Mesendoderm (in vitro differentiated cells): ENCODE measurements at regions not wholly inside any gene's neighbourhood (a gene's known extent, or its start where the extent isn't known, plus 50 kb on each side); places are given as distances from the start of the nearest gene placed in this dataset.

Source experiments
- DNase-seq: peaks from one replicate; pipeline ENCODE4 v3.0.0; 2013
- H2AK5ac ChIP-seq: 2 replicates; pipeline ENCODE4 v1.6.1; 2013; ENCODE audit warnings: low read length, inconsistent platforms
- H2BK120ac ChIP-seq: 2 replicates; pipeline ENCODE4 v1.6.1; 2013; ENCODE audit warnings: low read depth, mild to moderate bottlenecking, low read length, moderate library complexity, mixed read lengths
- H2BK15ac ChIP-seq: replicated peaks from 2 replicates; pipeline ENCODE4 v1.6.1; 2013; ENCODE audit warnings: low read depth, mild to moderate bottlenecking, moderate library complexity
- H2BK5ac ChIP-seq: 2 replicates; pipeline ENCODE4 v1.6.1; 2013; ENCODE audit warnings: low read length, inconsistent platforms
- H3K18ac ChIP-seq: 2 replicates; pipeline ENCODE4 v1.6.1; 2013; ENCODE audit warnings: mild to moderate bottlenecking, low read length, mixed read lengths
- H3K23ac ChIP-seq: one replicate; pipeline ENCODE4 v1.6.1; 2013; ENCODE audit warnings: low read length
- H3K27ac ChIP-seq: 2 replicates; pipeline ENCODE4 v1.5.1; 2013; ENCODE audit warnings: low read depth, mild to moderate bottlenecking, inconsistent platforms, low read length, moderate library complexity
- H3K27me3 ChIP-seq: 2 replicates; pipeline ENCODE4 v1.6.1; 2013; ENCODE audit warnings: low read length, control low read depth, mild to moderate bottlenecking, inconsistent platforms; ENCODE audit not compliant: insufficient read depth, poor library complexity
- H3K36me3 ChIP-seq: 2 replicates; pipeline ENCODE4 v1.6.1; 2013; ENCODE audit warnings: low read length, inconsistent platforms; ENCODE audit not compliant: control insufficient read depth, insufficient read depth
- H3K4ac ChIP-seq: one replicate; pipeline ENCODE4 v1.6.1; 2013; ENCODE audit warnings: low read depth, mild to moderate bottlenecking, low read length, moderate library complexity
- H3K4me1 ChIP-seq: 2 replicates; pipeline ENCODE4 v1.6.1; 2013; ENCODE audit warnings: low read depth, low read length, inconsistent platforms; ENCODE audit not compliant: control insufficient read depth
- H3K4me2 ChIP-seq: 2 replicates; pipeline ENCODE4 v1.6.1; 2013; ENCODE audit warnings: low read length
- H3K4me3 ChIP-seq: 2 replicates; pipeline ENCODE4 v1.5.1; 2013; ENCODE audit warnings: mild to moderate bottlenecking, low read length
- H3K56ac ChIP-seq: one replicate; pipeline ENCODE4 v1.6.1; 2013; ENCODE audit warnings: low read length
- H3K79me1 ChIP-seq: 2 replicates; pipeline ENCODE4 v1.6.1; 2013; ENCODE audit warnings: low read length, inconsistent platforms
- H3K79me2 ChIP-seq: 2 replicates; pipeline ENCODE4 v1.6.1; 2013; ENCODE audit warnings: mild to moderate bottlenecking, low read length; ENCODE audit not compliant: control insufficient read depth, insufficient read depth
- H3K9ac ChIP-seq: 2 replicates; pipeline ENCODE4 v1.6.1; 2013; ENCODE audit warnings: low read length, inconsistent platforms
- H4K5ac ChIP-seq: one replicate; pipeline ENCODE4 v1.6.1; 2013; ENCODE audit warnings: low read length
- H4K8ac ChIP-seq: one replicate; pipeline ENCODE4 v1.6.1; 2013; ENCODE audit warnings: low read depth, mild to moderate bottlenecking, control low read depth, low read length, moderate library complexity
- WGBS: extraction: QIAGEN DNeasy Blood & Tissue Kit; methylation state at CpG from one replicate; pipeline ENCODE4 v1.1.7; 2013; ENCODE audit warnings: low lambda C conversion rate, missing lambda C conversion rate; ENCODE audit not compliant: insufficient coverage; ENCODE audit errors: extremely low coverage; 5-methylcytosine and 5-hydroxymethylcytosine counted together

DNA sequence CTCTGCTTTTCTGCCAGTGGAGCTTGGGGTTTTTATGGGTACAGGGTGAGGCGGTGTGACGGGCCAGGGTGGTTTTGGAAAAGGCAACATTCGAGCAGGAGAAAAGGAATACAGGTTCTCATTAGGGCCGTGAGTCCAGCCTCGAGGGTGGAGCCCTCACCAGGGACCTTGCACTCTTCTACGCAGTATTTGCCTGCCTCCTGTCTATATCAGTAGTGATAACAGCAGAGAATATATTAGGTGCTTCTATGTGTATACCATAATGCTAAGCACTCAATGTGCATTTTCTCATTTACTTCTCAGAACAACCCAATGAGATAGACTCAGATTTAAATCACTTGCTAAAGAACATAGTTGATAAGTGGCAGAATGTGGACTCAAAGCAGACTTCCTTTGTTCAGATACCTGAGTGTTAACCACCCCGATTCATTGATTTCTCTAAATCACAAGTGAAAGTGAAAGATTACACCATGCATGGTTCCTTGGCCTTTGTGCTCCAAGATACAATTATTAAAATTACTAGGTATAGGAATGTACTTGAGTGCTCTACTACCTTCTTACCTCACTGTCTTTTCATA is 403.9 kb downstream of the PCDH7 start:
- no CpG with 5 or more reads among the region's 7 CpGs for WGBS
- no peak overlapping the region for H4K5ac ChIP-seq
- no peak overlapping the region for H3K4ac ChIP-seq
- H3K27ac ChIP-seq = no peak overlapping the region
- H2BK5ac ChIP-seq = no peak overlapping the region
- H4K8ac ChIP-seq = no peak overlapping the region
- no peaks in the 10 kb centered on the region for H3K36me3 ChIP-seq
- H3K18ac ChIP-seq = no peak overlapping the region
- H2AK5ac ChIP-seq = no peak overlapping the region
- no peak for DNase-seq
- no peak overlapping the region for H2BK15ac ChIP-seq
- H3K56ac ChIP-seq = no peak overlapping the region
- H3K79me1 ChIP-seq = no peaks in the 10 kb centered on the region
- no peak overlapping the region for H3K4me3 ChIP-seq
- no peak overlapping the region for H3K9ac ChIP-seq
- H2BK120ac ChIP-seq = no peak overlapping the region
- no peaks in the 10 kb centered on the region for H3K27me3 ChIP-seq
- H3K23ac ChIP-seq = no peak overlapping the region
- H3K79me2 ChIP-seq = no peaks in the 10 kb centered on the region
- H3K4me1 ChIP-seq = no peaks in the 10 kb centered on the region
- no peak overlapping the region for H3K4me2 ChIP-seq

DNA sequence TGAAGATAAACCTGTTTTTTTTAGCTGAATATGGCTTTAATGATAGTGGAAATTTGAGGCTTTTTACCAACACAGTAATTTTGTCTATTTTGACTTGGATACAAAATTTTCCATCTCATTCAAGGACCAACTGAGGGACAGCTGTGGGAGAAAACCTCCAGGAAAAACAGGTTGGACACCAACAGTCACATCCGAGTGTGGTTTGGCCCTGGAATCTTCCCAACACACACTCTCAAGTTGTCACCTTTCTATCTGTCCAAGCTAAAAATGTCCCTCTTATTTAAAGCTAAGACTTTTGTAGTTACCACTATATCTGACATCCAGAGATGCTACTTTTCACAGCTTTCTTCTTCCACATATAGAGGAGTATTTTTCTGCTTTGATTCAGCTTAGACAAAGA is 404.9 kb downstream of the PCDH7 start:
- H3K18ac ChIP-seq = no peak overlapping the region
- H3K4ac ChIP-seq = no peak overlapping the region
- no peak overlapping the region for H3K23ac ChIP-seq
- no peak overlapping the region for H2AK5ac ChIP-seq
- no peaks in the 10 kb centered on the region for H3K79me1 ChIP-seq
- no peak overlapping the region for H2BK15ac ChIP-seq
- WGBS = no CpG with 5 or more reads among the region's 1 CpG
- H4K8ac ChIP-seq = no peak overlapping the region
- H4K5ac ChIP-seq = no peak overlapping the region
- H3K27ac ChIP-seq = no peak overlapping the region
- H3K9ac ChIP-seq = no peak overlapping the region
- no peak for DNase-seq
- H2BK5ac ChIP-seq = no peak overlapping the region
- no peaks in the 10 kb centered on the region for H3K27me3 ChIP-seq
- no peak overlapping the region for H3K4me2 ChIP-seq
- H3K4me3 ChIP-seq = no peak overlapping the region
- H2BK120ac ChIP-seq = no peak overlapping the region
- H3K4me1 ChIP-seq = no peaks in the 10 kb centered on the region
- H3K79me2 ChIP-seq = no peaks in the 10 kb centered on the region
- no peaks in the 10 kb centered on the region for H3K36me3 ChIP-seq
- no peak overlapping the region for H3K56ac ChIP-seq

DNA sequence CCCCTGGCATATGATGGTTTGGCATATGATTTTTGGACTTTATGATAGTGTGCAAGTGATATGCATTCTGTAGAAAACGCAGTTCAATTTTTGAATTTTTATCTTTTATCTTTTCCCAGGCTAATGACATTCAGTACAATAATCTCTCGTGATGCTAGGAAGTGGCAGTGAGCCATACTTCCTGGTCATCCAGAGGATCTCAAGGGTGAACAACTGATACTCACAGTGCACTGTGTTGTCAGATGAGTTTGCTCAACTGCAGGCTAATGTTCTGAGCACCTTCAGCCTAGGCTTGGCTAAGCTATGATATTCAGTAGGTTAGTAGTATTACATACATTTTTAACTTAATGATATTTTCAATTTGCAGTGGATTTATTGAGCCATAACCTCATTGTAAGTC is 405.3 kb downstream of the PCDH7 start:
- H4K8ac ChIP-seq = no peak overlapping the region
- no peak overlapping the region for H2BK15ac ChIP-seq
- H4K5ac ChIP-seq = no peak overlapping the region
- H3K36me3 ChIP-seq = no peaks in the 10 kb centered on the region
- no peak overlapping the region for H3K18ac ChIP-seq
- H3K4me2 ChIP-seq = no peak overlapping the region
- H3K79me1 ChIP-seq = no peaks in the 10 kb centered on the region
- no CpG with 5 or more reads among the region's 2 CpGs for WGBS
- H3K23ac ChIP-seq = no peak overlapping the region
- no peak overlapping the region for H3K4me3 ChIP-seq
- no peaks in the 10 kb centered on the region for H3K27me3 ChIP-seq
- no peak overlapping the region for H3K4ac ChIP-seq
- no peaks in the 10 kb centered on the region for H3K4me1 ChIP-seq
- H2AK5ac ChIP-seq = no peak overlapping the region
- H3K27ac ChIP-seq = no peak overlapping the region
- H3K79me2 ChIP-seq = no peaks in the 10 kb centered on the region
- no peak overlapping the region for H2BK5ac ChIP-seq
- H3K56ac ChIP-seq = no peak overlapping the region
- DNase-seq = no peak
- H3K9ac ChIP-seq = no peak overlapping the region
- H2BK120ac ChIP-seq = no peak overlapping the region

GRCh38 chr4:31126881-31127398 is 406.8 kb downstream of the PCDH7 start:
- WGBS = no CpG with 5 or more reads among the region's 5 CpGs
- H3K27me3 ChIP-seq = no peaks in the 10 kb centered on the region
- no peak overlapping the region for H3K4ac ChIP-seq

DNA sequence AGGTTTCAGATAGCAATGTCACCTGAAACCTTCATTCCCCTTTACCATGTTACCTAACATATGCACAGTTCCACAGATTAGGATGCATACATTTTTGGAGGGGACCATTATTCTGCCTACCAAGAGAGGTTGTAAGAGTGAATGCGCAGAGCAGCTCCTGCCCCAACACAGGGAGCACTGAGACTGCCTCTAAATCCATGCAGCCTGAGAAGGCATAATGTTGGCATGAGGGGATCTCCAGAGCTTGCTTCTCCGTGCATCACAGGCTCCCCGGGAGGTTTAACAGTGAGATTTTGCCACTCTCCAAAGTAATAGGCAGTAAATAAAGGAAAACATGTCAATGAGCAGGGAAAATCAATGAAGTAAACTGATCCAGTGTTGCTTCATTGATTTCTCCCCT is 410.8 kb downstream of the PCDH7 start:
- no peaks in the 10 kb centered on the region for H3K79me1 ChIP-seq
- no peaks in the 10 kb centered on the region for H3K27me3 ChIP-seq
- no peak overlapping the region for H3K18ac ChIP-seq
- H3K4me2 ChIP-seq = no peak overlapping the region
- H2BK120ac ChIP-seq = no peak overlapping the region
- no peak overlapping the region for H3K4me3 ChIP-seq
- no peak for DNase-seq
- H3K56ac ChIP-seq = no peak overlapping the region
- no peak overlapping the region for H3K9ac ChIP-seq
- no peak overlapping the region for H4K8ac ChIP-seq
- H3K4me1 ChIP-seq = no peaks in the 10 kb centered on the region
- WGBS = no CpG with 5 or more reads among the region's 3 CpGs
- H3K4ac ChIP-seq = no peak overlapping the region
- H3K23ac ChIP-seq = no peak overlapping the region
- H3K27ac ChIP-seq = no peak overlapping the region
- no peak overlapping the region for H2AK5ac ChIP-seq
- H3K36me3 ChIP-seq = no peaks in the 10 kb centered on the region
- no peak overlapping the region for H4K5ac ChIP-seq
- H2BK15ac ChIP-seq = no peak overlapping the region
- no peak overlapping the region for H2BK5ac ChIP-seq
- no peaks in the 10 kb centered on the region for H3K79me2 ChIP-seq

More at GRCh38 chr4:31126881-31127398, 406.8 kb downstream of the PCDH7 start:
- Histone ChIP-seq H4K5ac (no peak overlapping the region), H3K79me1 (no peaks in the 10 kb centered on the region), H3K23ac (no peak overlapping the region), H3K36me3 (no peaks in the 10 kb centered on the region), H2AK5ac (no peak overlapping the region), H3K18ac (no peak overlapping the region), H3K79me2 (no peaks in the 10 kb centered on the region), H3K9ac (no peak overlapping the region), H3K4me2 (no peak overlapping the region), H2BK15ac (no peak overlapping the region), H2BK5ac (no peak overlapping the region), H3K4me1 (no peaks in the 10 kb centered on the region), H2BK120ac (no peak overlapping the region), H3K27ac (no peak overlapping the region), H3K4me3 (no peak overlapping the region), H4K8ac (no peak overlapping the region), H3K56ac (no peak overlapping the region)
- DNase-seq = no peak

DNA sequence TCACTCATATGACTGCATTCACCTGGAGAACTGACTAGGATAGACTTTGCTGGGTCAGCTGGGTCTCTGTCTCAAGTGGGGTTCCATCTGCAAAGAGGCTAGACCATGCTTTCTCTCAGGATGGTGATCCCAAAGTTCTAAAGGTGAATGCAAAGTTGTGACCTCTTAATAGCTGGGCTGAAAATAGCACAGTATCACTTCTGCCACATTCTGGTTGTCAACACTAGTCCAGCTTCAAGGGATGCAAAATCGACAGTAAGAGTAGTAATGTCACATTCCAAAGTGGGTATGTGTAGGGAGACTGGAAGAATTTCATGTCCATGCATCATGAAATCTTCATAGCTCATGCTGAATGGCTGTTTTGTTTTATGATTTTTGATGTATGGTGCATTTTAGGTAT is 414.6 kb downstream of the PCDH7 start:
- Histone ChIP-seq H3K23ac (no peak overlapping the region), H3K36me3 (no peaks in the 10 kb centered on the region), H3K18ac (no peak overlapping the region), H3K4me2 (no peak overlapping the region), H3K79me1 (no peaks in the 10 kb centered on the region), H3K27me3 (no peaks in the 10 kb centered on the region), H2BK15ac (no peak overlapping the region), H3K9ac (no peak overlapping the region), H3K4me1 (no peaks in the 10 kb centered on the region), H4K5ac (no peak overlapping the region), H2BK5ac (no peak overlapping the region), H4K8ac (no peak overlapping the region), H3K4me3 (no peak overlapping the region), H2AK5ac (no peak overlapping the region), H3K79me2 (no peaks in the 10 kb centered on the region), H2BK120ac (no peak overlapping the region), H3K27ac (no peak overlapping the region), H3K4ac (no peak overlapping the region), H3K56ac (no peak overlapping the region)
- DNase-seq = no peak
- no CpG with 5 or more reads among the region's 1 CpG for WGBS
